PC-3 (cell line): ENCODE measurements at regions not wholly inside any gene's neighbourhood (a gene's known extent, or its start where the extent isn't known, plus 50 kb on each side); places are given as distances from the start of the nearest gene placed in this dataset.

Experiments
- CTCF ChIP-seq: fragments of 300-600 bp; sonication (generic); conservative IDR thresholded peaks from 2 replicates; pipeline ENCODE4 v1.5.1; 2017; ENCODE audit warnings: antibody characterized with exemption, low read depth, mild to moderate bottlenecking, low read length
- EZH2 ChIP-seq: fragments of 300-600 bp; sonication (generic); IDR thresholded peaks from one replicate; pipeline ENCODE4 v1.6.1; 2017; ENCODE audit warnings: antibody characterized with exemption, mild to moderate bottlenecking, low read length; ENCODE audit not compliant: unreplicated experiment
- EZH2phosphoT487 ChIP-seq: fragments of 300-600 bp; sonication (generic); IDR thresholded peaks from 2 replicates; pipeline ENCODE4 v1.6.1; 2018; ENCODE audit warnings: mild to moderate bottlenecking, antibody characterized with exemption, low read length, borderline replicate concordance

- TF ChIP-seq CTCF (peak; percentile 58), EZH2phosphoT487 (no peak), EZH2 (no peak)
These were observed 178.8 kb upstream of the CHST9 start for GRCh38 chr18:27363872-27364271.
